H9 (cell line): ENCODE measurements at regions not wholly inside any gene's neighbourhood (a gene's known extent, or its start where the extent isn't known, plus 50 kb on each side); places are given as distances from the start of the nearest gene placed in this dataset.

Experiments used
- DNase-seq: peaks from one replicate; pipeline ENCODE4 v3.0.0-alpha.2; 2017
- H2AFZ ChIP-seq: one replicate; pipeline ENCODE4 v1.6.1; 2013; ENCODE audit warnings: mild to moderate bottlenecking, low read length, control low read depth, moderate library complexity
- H2AK5ac ChIP-seq: 2 replicates; pipeline ENCODE4 v1.6.1; 2013; ENCODE audit warnings: low read length, control low read depth, mixed read lengths; ENCODE audit not compliant: insufficient read length
- H2BK120ac ChIP-seq: one replicate; pipeline ENCODE4 v1.6.1; 2013; ENCODE audit warnings: low read depth, mild to moderate bottlenecking, low read length, control low read depth, inconsistent platforms; ENCODE audit not compliant: poor library complexity, severe bottlenecking
- H2BK12ac ChIP-seq: 2 replicates; pipeline ENCODE4 v1.6.1; 2013; ENCODE audit warnings: low read length, control low read depth, mixed read lengths, low read depth; ENCODE audit not compliant: insufficient read length
- H2BK15ac ChIP-seq: 2 replicates; pipeline ENCODE4 v1.6.1; 2013; ENCODE audit warnings: low read depth, low read length, control low read depth
- H2BK20ac ChIP-seq: one replicate; pipeline ENCODE4 v1.6.1; 2013; ENCODE audit warnings: low read depth, mild to moderate bottlenecking, low read length, control low read depth, inconsistent platforms; ENCODE audit not compliant: poor library complexity, severe bottlenecking
- H2BK5ac ChIP-seq: 2 replicates; pipeline ENCODE4 v1.6.1; 2013; ENCODE audit warnings: low read length, control low read depth, mixed read lengths; ENCODE audit not compliant: insufficient read length
- H3K14ac ChIP-seq: 2 replicates; pipeline ENCODE4 v1.6.1; 2013; ENCODE audit warnings: low read length, control low read depth; ENCODE audit not compliant: insufficient read depth
- H3K18ac ChIP-seq: 2 replicates; pipeline ENCODE4 v1.6.1; 2013; ENCODE audit warnings: low read depth, mild to moderate bottlenecking, mixed read lengths, low read length, control low read depth; ENCODE audit not compliant: insufficient read length
- H3K23ac ChIP-seq: 2 replicates; pipeline ENCODE4 v1.6.1; 2013; ENCODE audit warnings: low read length, control low read depth, mixed read lengths, low read depth; ENCODE audit not compliant: insufficient read length
- H3K23me2 ChIP-seq: 2 replicates; pipeline ENCODE4 v1.6.1; 2013; ENCODE audit warnings: low read depth, mild to moderate bottlenecking, mixed read lengths, low read length, control low read depth; ENCODE audit not compliant: insufficient read length, poor library complexity, severe bottlenecking
- H3K27ac ChIP-seq: 2 replicates; pipeline ENCODE4 v1.5.1; 2013; ENCODE audit warnings: low read length, control low read depth, mixed read lengths, low read depth; ENCODE audit not compliant: insufficient read length
- H3K27me3 ChIP-seq: 2 replicates; pipeline ENCODE4 v1.6.1; 2013; ENCODE audit warnings: low read length, control low read depth, inconsistent platforms; ENCODE audit not compliant: insufficient read depth
- H3K4ac ChIP-seq: 2 replicates; pipeline ENCODE4 v1.6.1; 2013; ENCODE audit warnings: low read depth, mild to moderate bottlenecking, control low read depth, inconsistent platforms, low read length, moderate library complexity
- H3K4me1 ChIP-seq: 2 replicates; pipeline ENCODE4 v1.6.1; 2013; ENCODE audit warnings: low read length, control low read depth, inconsistent platforms; ENCODE audit not compliant: insufficient read depth
- H3K4me2 ChIP-seq: 2 replicates; pipeline ENCODE4 v1.6.1; 2013; ENCODE audit warnings: low read length, control low read depth, mixed read lengths; ENCODE audit not compliant: insufficient read length, insufficient read depth
- H3K56ac ChIP-seq: 2 replicates; pipeline ENCODE4 v1.6.1; 2013; ENCODE audit warnings: low read depth, mild to moderate bottlenecking, mixed read lengths, low read length, control low read depth; ENCODE audit not compliant: insufficient read length
- H3K79me1 ChIP-seq: 2 replicates; pipeline ENCODE4 v1.6.1; 2013; ENCODE audit warnings: low read depth, mild to moderate bottlenecking, moderate library complexity, low read length, control low read depth, inconsistent platforms; ENCODE audit not compliant: insufficient read depth, poor library complexity, severe bottlenecking
- H3K79me2 ChIP-seq: 2 replicates; pipeline ENCODE4 v1.6.1; 2013; ENCODE audit warnings: low read length, control low read depth, inconsistent platforms; ENCODE audit not compliant: insufficient read depth
- H3K9ac ChIP-seq: 2 replicates; pipeline ENCODE4 v1.6.1; 2013; ENCODE audit warnings: low read length, control low read depth, mixed read lengths; ENCODE audit not compliant: insufficient read length; ENCODE audit errors: extremely low read depth
- H3K9me3 ChIP-seq: one replicate; pipeline ENCODE4 v1.6.1; 2013; ENCODE audit warnings: low read depth, low read length, inconsistent platforms; ENCODE audit not compliant: control insufficient read depth
- H3T11ph ChIP-seq: one replicate; pipeline ENCODE4 v1.6.1; 2013; ENCODE audit warnings: mild to moderate bottlenecking, low read length, control low read depth, inconsistent platforms
- H4K20me1 ChIP-seq: one replicate; pipeline ENCODE4 v1.6.1; 2013; ENCODE audit not compliant: control insufficient read depth, insufficient read length, insufficient read depth
- H4K5ac ChIP-seq: 2 replicates; pipeline ENCODE4 v1.6.1; 2013; ENCODE audit warnings: low read depth, mild to moderate bottlenecking, mixed read lengths, low read length, control low read depth; ENCODE audit not compliant: insufficient read length
- H4K8ac ChIP-seq: replicated peaks from 2 replicates; pipeline ENCODE4 v1.6.1; 2013; ENCODE audit warnings: low read length, control low read depth, mixed read lengths, low read depth; ENCODE audit not compliant: insufficient read length
- H4K91ac ChIP-seq: 2 replicates; pipeline ENCODE4 v1.6.1; 2013; ENCODE audit warnings: low read depth, mild to moderate bottlenecking, moderate library complexity, mixed read lengths, low read length, control low read depth; ENCODE audit not compliant: insufficient read length
- H3K27ac Mint-ChIP-seq, 3 experiments: 2 replicates in 2 of 3; 3 replicates in 1 of 3; pipeline ENCODE4 v1.8.0; 2020 to 2021; ENCODE audit warnings: mixed read lengths in 3 of 3, mild to moderate bottlenecking in 1 of 3, moderate library complexity in 1 of 3
- H3K27me3 Mint-ChIP-seq: 2 replicates; pipeline ENCODE4 v1.8.0; 2021; ENCODE audit warnings: low read depth, mild to moderate bottlenecking, moderate library complexity, mixed read lengths
- H3K36me3 Mint-ChIP-seq, 3 experiments: 2 replicates in 2 of 3; 3 replicates in 1 of 3; pipeline ENCODE4 v1.8.0; 2020 to 2021; ENCODE audit warnings: low read depth in 3 of 3, mixed read lengths in 3 of 3; ENCODE audit not compliant: insufficient read depth in 1 of 3
- H3K4me1 Mint-ChIP-seq, 2 experiments: 2 replicates each; pipeline ENCODE4 v1.8.0; 2020; ENCODE audit warnings: mixed read lengths in 2 of 2
- H3K4me3 Mint-ChIP-seq, 2 experiments: 2 replicates in 1 of 2; 3 replicates in 1 of 2; pipeline ENCODE4 v1.8.0; 2020 to 2021; ENCODE audit warnings: mild to moderate bottlenecking in 2 of 2, mixed read lengths in 2 of 2, moderate library complexity in 1 of 2
- H3K9me3 Mint-ChIP-seq, 2 experiments: 2 replicates in 1 of 2; 3 replicates in 1 of 2; pipeline ENCODE4 v1.8.0; 2020; ENCODE audit warnings: mild to moderate bottlenecking in 2 of 2, mixed read lengths in 2 of 2, moderate library complexity in 1 of 2
- CTCF ChIP-seq: fragments of 200-600 bp; sonication (generic); conservative IDR thresholded peaks from 3 replicates; pipeline ENCODE4 v1.8.0; 2021; ENCODE audit warnings: antibody characterized with exemption, mild to moderate bottlenecking
- WGBS: extraction: QIAGEN DNeasy Blood & Tissue Kit; methylation state at CpG from one replicate; pipeline ENCODE4 v1.1.7; 2013; ENCODE audit warnings: missing lambda C conversion rate, low lambda C conversion rate, mixed read lengths; ENCODE audit not compliant: insufficient read length; ENCODE audit errors: extremely low coverage; 5-methylcytosine and 5-hydroxymethylcytosine counted together

GRCh38 chr6:74368746-74369145 is 672.7 kb downstream of the CD109 start:
- no peak for TF ChIP-seq CTCF
- H3K27ac ChIP-seq = no peak overlapping the region
- H3K4me3 Mint-ChIP-seq = no peak overlapping the region

More at GRCh38 chr6:74368746-74369145, 672.7 kb downstream of the CD109 start:
- Histone ChIP-seq H2BK120ac (no peak overlapping the region), H2BK5ac (no peak overlapping the region), H4K8ac (no peak overlapping the region), H3K23ac (no peak overlapping the region), H2BK15ac (no peak overlapping the region), H2BK12ac (no peak overlapping the region), H3K9ac (no peak overlapping the region), H3K9me3 (no peaks in the 10 kb centered on the region), H2AFZ (no peak overlapping the region), H3K27me3 (no peaks in the 10 kb centered on the region), H3K4me1 (no peaks in the 10 kb centered on the region), H3K79me2 (no peaks in the 10 kb centered on the region), H2AK5ac (no peak overlapping the region), H3T11ph (no peak overlapping the region), H3K14ac (no peak overlapping the region), H4K5ac (no peak overlapping the region), H3K23me2 (no peaks in the 10 kb centered on the region), H3K56ac (no peak overlapping the region), H4K20me1 (no peaks in the 10 kb centered on the region), H2BK20ac (no peak overlapping the region), H3K79me1 (no peaks in the 10 kb centered on the region), H3K18ac (no peak overlapping the region), H3K4ac (no peak overlapping the region), H3K4me2 (no peak overlapping the region), H4K91ac (no peak overlapping the region)
- WGBS = no CpG with 5 or more reads among the region's 2 CpGs
- H3K4me1 Mint-ChIP-seq = no peaks in the 10 kb centered on the region
- H3K36me3 Mint-ChIP-seq = no peaks in the 10 kb centered on the region
- no peaks in the 10 kb centered on the region for H3K9me3 Mint-ChIP-seq
- no peaks in the 10 kb centered on the region for H3K27me3 Mint-ChIP-seq
- DNase-seq = no peak
- H3K27ac Mint-ChIP-seq = no peak overlapping the region
